Sigmoid colon (tissue), 4 donors: ENCODE measurements at regions not wholly inside any gene's neighbourhood (a gene's known extent, or its start where the extent isn't known, plus 50 kb on each side); places are given as distances from the start of the nearest gene placed in this dataset.

Experiments used
- CTCF ChIP-seq, 4 experiments: fragments of 450-650 bp in 3 of 4; fragments of 200-600 bp in 1 of 4; IDR thresholded peaks; one replicate each; pipeline ENCODE4 v1.5.1; 2016 to 2019; ENCODE audit warnings: antibody characterized with exemption in 4 of 4, mild to moderate bottlenecking in 3 of 4, moderate library complexity in 2 of 4
- EP300 ChIP-seq, 4 donors: sonication (generic); formaldehyde crosslinking; IDR thresholded peaks; one replicate each; pipeline ENCODE4 v1.6.1; 2017; ENCODE audit warnings: antibody characterized with exemption in 4 of 4
- POLR2A ChIP-seq, 2 donors: fragments of 450-650 bp; IDR thresholded peaks; one replicate each; pipeline ENCODE4 v1.6.1; 2016; ENCODE audit warnings: antibody characterized with exemption in 2 of 2, mild to moderate bottlenecking in 2 of 2, moderate library complexity in 2 of 2
- POLR2AphosphoS5 ChIP-seq, 4 donors: sonication (generic); formaldehyde crosslinking; IDR thresholded peaks; one replicate each; pipeline ENCODE4 v1.6.1; 2017; ENCODE audit warnings: antibody characterized with exemption in 4 of 4

GRCh38 chr7:116324582-116324981 is 114.2 kb downstream of the TES start:
- TF ChIP-seq POLR2AphosphoS5 (IDR thresholded peaks at IDR 0.05) (no peak), POLR2A (IDR thresholded peaks at IDR 0.05) (no peak), CTCF (IDR thresholded peaks at IDR 0.05) (no peak), EP300 (IDR thresholded peaks at IDR 0.05) (no peak)
